ENCODE measurements at regions not wholly inside any gene's neighbourhood (a gene's known extent, or its start where the extent isn't known, plus 50 kb on each side); places are given as distances from the start of the nearest gene placed in this dataset.

DNA sequence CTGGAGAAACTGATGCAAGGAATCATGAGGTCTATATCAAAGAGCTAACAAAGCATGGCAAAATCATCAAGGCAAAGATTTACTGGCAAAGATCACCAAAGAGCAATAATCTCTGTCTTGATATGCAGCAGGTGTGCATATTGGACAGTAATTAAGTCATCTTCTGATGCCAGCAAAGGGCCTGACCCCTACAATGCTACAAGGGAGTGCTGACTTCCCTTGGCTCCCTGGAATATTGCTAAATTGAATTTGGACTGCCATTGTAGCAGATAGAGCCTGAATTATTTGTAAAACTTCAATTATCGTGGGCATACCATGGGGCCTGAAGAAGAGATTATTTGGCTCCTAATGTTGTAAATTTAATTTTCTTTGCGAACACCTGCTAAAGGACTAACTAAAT, 307.9 kb upstream of the SYT1 start:
- TF ChIP-seq, protein P1, sequence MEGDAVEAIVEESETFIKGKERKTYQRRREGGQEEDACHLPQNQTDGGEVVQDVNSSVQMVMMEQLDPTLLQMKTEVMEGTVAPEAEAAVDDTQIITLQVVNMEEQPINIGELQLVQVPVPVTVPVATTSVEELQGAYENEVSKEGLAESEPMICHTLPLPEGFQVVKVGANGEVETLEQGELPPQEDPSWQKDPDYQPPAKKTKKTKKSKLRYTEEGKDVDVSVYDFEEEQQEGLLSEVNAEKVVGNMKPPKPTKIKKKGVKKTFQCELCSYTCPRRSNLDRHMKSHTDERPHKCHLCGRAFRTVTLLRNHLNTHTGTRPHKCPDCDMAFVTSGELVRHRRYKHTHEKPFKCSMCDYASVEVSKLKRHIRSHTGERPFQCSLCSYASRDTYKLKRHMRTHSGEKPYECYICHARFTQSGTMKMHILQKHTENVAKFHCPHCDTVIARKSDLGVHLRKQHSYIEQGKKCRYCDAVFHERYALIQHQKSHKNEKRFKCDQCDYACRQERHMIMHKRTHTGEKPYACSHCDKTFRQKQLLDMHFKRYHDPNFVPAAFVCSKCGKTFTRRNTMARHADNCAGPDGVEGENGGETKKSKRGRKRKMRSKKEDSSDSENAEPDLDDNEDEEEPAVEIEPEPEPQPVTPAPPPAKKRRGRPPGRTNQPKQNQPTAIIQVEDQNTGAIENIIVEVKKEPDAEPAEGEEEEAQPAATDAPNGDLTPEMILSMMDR (IDR thresholded peaks at IDR 0.05; ENCODE audit: extremely low read depth in 1 of 2, insufficient read depth in 1 of 2, low read depth in 1 of 2, low read length in 2 of 2): no peak
- TF ChIP-seq MAX (IDR thresholded peaks at IDR 0.05; ENCODE audit: insufficient read depth, insufficient read length) (no peak), POLR2A (IDR thresholded peaks at IDR 0.05; ENCODE audit: low read depth, low read length) (no peak), POLR2AphosphoS5 (IDR thresholded peaks at IDR 0.05; ENCODE audit: insufficient read depth, low read depth, low read length) (no peak)
